Loucy (cell line): ENCODE measurements at regions not wholly inside any gene's neighbourhood (a gene's known extent, or its start where the extent isn't known, plus 50 kb on each side); places are given as distances from the start of the nearest gene placed in this dataset.

Experiments
- EZH2phosphoT487 ChIP-seq: fragments of 200-600 bp; IDR thresholded peaks from 2 replicates; pipeline ENCODE4 v1.6.1; 2018; ENCODE audit warnings: antibody characterized with exemption, mild to moderate bottlenecking, moderate library complexity, borderline replicate concordance
- TF ChIP-seq, protein P1 (sequence below): fragments of 200-600 bp; sonication (generic); conservative IDR thresholded peaks from 2 replicates; pipeline ENCODE4 v1.5.1; 2014; ENCODE audit warnings: mild to moderate bottlenecking, antibody characterized with exemption, low read length

DNA sequence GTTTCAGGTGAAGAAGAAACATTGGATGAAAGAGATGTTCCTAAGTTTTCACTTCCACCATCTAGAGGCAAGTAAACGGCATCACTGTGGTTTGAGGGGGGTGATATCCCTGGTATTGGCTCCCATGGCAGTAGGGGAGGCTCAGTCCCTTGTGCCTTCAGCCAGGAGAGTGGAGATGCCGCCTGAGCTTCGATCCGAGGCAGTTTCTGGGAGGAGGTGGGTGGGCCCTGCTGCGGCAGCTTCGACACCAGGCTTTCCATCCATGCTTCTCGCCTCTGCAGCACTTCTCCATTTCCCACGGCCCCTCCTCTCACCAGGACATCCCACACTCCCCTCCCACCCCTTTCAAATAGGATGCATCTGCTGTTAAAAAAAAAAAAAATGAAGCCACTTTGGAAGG lies 258.3 kb downstream of the GADD45G start:
- TF ChIP-seq, protein P1, sequence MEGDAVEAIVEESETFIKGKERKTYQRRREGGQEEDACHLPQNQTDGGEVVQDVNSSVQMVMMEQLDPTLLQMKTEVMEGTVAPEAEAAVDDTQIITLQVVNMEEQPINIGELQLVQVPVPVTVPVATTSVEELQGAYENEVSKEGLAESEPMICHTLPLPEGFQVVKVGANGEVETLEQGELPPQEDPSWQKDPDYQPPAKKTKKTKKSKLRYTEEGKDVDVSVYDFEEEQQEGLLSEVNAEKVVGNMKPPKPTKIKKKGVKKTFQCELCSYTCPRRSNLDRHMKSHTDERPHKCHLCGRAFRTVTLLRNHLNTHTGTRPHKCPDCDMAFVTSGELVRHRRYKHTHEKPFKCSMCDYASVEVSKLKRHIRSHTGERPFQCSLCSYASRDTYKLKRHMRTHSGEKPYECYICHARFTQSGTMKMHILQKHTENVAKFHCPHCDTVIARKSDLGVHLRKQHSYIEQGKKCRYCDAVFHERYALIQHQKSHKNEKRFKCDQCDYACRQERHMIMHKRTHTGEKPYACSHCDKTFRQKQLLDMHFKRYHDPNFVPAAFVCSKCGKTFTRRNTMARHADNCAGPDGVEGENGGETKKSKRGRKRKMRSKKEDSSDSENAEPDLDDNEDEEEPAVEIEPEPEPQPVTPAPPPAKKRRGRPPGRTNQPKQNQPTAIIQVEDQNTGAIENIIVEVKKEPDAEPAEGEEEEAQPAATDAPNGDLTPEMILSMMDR = no peak
- no peak for TF ChIP-seq EZH2phosphoT487
